Globus pallidus (tissue), 1 donor: ENCODE measurements at regions not wholly inside any gene's neighbourhood (a gene's known extent, or its start where the extent isn't known, plus 50 kb on each side); places are given as distances from the start of the nearest gene placed in this dataset.

Experiments
- DNase-seq: peaks from one replicate; pipeline ENCODE4 v3.0.0-alpha.2; 2015; ENCODE audit warnings: low spot score

- no peak for DNase-seq
Observed at GRCh38 chr1:54497338-54497737, 50.7 kb upstream of the ACOT11 start.

GRCh38 chr1:54495954-54496353 is 52.1 kb upstream of the ACOT11 start:
- no peak for DNase-seq

- no peak for DNase-seq
Observed at GRCh38 chr1:54493608-54494007, 54.4 kb upstream of the ACOT11 start.

- DNase-seq = no peak
Observed at GRCh38 chr1:54490361-54491248, 57.4 kb upstream of the ACOT11 start.

- DNase-seq = no peak
Observed at GRCh38 chr1:54489627-54490250, 58.3 kb upstream of the ACOT11 start.

GRCh38 chr1:54488779-54489626 is 59.0 kb upstream of the ACOT11 start:
- peak; percentile 78 for DNase-seq

- DNase-seq = peak; percentile 89
Observed at GRCh38 chr1:54488065-54488750, 59.8 kb upstream of the ACOT11 start.

- DNase-seq = peak; percentile 61
Observed at GRCh38 chr1:54487571-54488050, 60.4 kb upstream of the ACOT11 start.

- no peak for DNase-seq
Observed at GRCh38 chr1:54486907-54487306, 61.1 kb upstream of the ACOT11 start.

GRCh38 chr1:54485416-54485815 is 62.6 kb upstream of the ACOT11 start:
- DNase-seq = no peak

- no peak for DNase-seq
Observed at GRCh38 chr1:54483875-54484437, 64.1 kb upstream of the ACOT11 start.

GRCh38 chr1:54481201-54481884 is 66.7 kb upstream of the ACOT11 start:
- DNase-seq = no peak

GRCh38 chr1:54480525-54480848 is 67.5 kb upstream of the ACOT11 start:
- DNase-seq = no peak

GRCh38 chr1:54479841-54480524 is 68.0 kb upstream of the ACOT11 start:
- no peak for DNase-seq

- DNase-seq = no peak
Observed at GRCh38 chr1:54479251-54479650, 68.8 kb upstream of the ACOT11 start.

GRCh38 chr1:54477153-54477561 is 70.9 kb upstream of the ACOT11 start:
- DNase-seq = no peak

- no peak for DNase-seq
Observed at GRCh38 chr1:54476530-54477109, 70.4 kb upstream of the SSBP3 start.

- DNase-seq = no peak
Observed at GRCh38 chr1:54475946-54476516, 69.8 kb upstream of the SSBP3 start.

GRCh38 chr1:54475357-54475881 is 69.2 kb upstream of the SSBP3 start:
- DNase-seq = no peak
